K562 (cell line): ENCODE measurements at regions not wholly inside any gene's neighbourhood (a gene's known extent, or its start where the extent isn't known, plus 50 kb on each side); places are given as distances from the start of the nearest gene placed in this dataset.

Source experiments
- CBX5 ChIP-seq: IDR thresholded peaks from 2 replicates; pipeline ENCODE4 v1.6.1; 2014; ENCODE audit warnings: low read depth, borderline replicate concordance
- CTCF ChIP-seq, 3 experiments: IDR thresholded peaks in 2 of 3; conservative IDR thresholded peaks in 1 of 3; 2 replicates each; pipeline ENCODE4 v1.5.1; 2011 to 2012; ENCODE audit warnings: low read length in 3 of 3, mild to moderate bottlenecking in 3 of 3, control low read depth in 2 of 3, improper control_type of control experiment in 1 of 3, inconsistent platforms in 1 of 3, low read depth in 1 of 3, mixed read lengths in 1 of 3, moderate library complexity in 1 of 3; ENCODE audit not compliant: insufficient read depth in 2 of 3
- JUND ChIP-seq, 2 experiments: IDR thresholded peaks; 2 replicates in 1 of 2; 3 replicates in 1 of 2; pipeline ENCODE4 v1.6.1; 2011; ENCODE audit warnings: borderline replicate concordance in 2 of 2, low read depth in 2 of 2, low read length in 2 of 2, improper control_type of control experiment in 1 of 2, missing biosample characterization in 1 of 2, missing genetic modification characterization in 1 of 2, missing genetic modification reagents in 1 of 2

GRCh38 chr2:195162194-195162593 is 494.8 kb upstream of the SLC39A10 start:
- no peak for TF ChIP-seq CBX5
- no peak for TF ChIP-seq JUND (IDR thresholded peaks at IDR 0.05; ENCODE audit: borderline replicate concordance, low read depth, low read length)
- TF ChIP-seq JUND (tag; IDR thresholded peaks at IDR 0.05; ENCODE audit: borderline replicate concordance, low read depth, low read length): no peak
- TF ChIP-seq CTCF (IDR thresholded peaks at IDR 0.05 in 2 of 3, conservative IDR thresholded peaks at IDR 0.05 in 1 of 3; ENCODE audit: insufficient read depth in 2 of 3, low read depth in 1 of 3, low read length in 3 of 3): no peak
